Loucy (cell line): ENCODE measurements at regions not wholly inside any gene's neighbourhood (a gene's known extent, or its start where the extent isn't known, plus 50 kb on each side); places are given as distances from the start of the nearest gene placed in this dataset.

Source experiments
- CTCF ChIP-seq: fragments of 200-600 bp; sonication (generic); conservative IDR thresholded peaks from 2 replicates; pipeline ENCODE4 v1.5.1; 2014; ENCODE audit warnings: mild to moderate bottlenecking, antibody characterized with exemption, low read length
- EZH2phosphoT487 ChIP-seq: fragments of 200-600 bp; IDR thresholded peaks from 2 replicates; pipeline ENCODE4 v1.6.1; 2018; ENCODE audit warnings: antibody characterized with exemption, mild to moderate bottlenecking, moderate library complexity, borderline replicate concordance

DNA sequence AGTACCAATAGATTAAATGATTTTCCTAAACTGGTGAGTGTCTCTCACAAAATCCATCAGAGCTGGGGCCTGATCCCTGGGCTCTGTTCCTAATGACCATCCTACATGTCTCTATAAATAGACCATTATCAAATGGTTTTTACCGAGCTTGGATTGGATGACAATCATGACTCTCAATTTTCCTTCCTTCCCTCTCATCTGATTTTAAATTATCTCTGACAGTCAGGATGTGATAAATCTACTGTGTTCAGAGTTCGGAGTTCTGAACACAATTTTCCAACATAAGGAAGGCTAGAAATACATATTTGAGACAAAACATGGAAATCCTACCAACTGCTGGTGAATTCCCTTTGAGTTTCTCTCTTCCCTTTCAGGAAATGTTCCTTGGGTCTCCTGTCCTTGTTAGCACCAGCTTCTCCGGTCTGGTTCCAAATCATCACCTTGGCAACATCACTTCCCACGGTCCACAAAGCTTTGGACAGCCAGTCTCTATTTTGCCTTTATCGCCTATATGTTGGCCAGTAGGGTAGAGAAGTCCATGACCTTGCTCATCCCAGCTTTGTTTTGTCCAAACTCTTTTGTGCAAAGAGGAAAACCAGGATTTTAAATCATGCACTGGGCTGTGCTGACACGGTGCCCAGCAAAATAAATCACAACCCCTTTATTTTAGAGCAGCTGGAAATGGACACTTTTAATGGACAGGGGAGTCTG, 139.6 kb upstream of the ITGA6 start:
- no peak for TF ChIP-seq CTCF
- no peak for TF ChIP-seq EZH2phosphoT487
